GM19240 (cell line): ENCODE measurements at regions not wholly inside any gene's neighbourhood (a gene's known extent, or its start where the extent isn't known, plus 50 kb on each side); places are given as distances from the start of the nearest gene placed in this dataset.

ENCODE experiments used
- DNase-seq: peaks from one replicate; pipeline ENCODE4 v3.0.0; 2011; ENCODE audit warnings: low spot score; ENCODE audit not compliant: insufficient read length

DNA sequence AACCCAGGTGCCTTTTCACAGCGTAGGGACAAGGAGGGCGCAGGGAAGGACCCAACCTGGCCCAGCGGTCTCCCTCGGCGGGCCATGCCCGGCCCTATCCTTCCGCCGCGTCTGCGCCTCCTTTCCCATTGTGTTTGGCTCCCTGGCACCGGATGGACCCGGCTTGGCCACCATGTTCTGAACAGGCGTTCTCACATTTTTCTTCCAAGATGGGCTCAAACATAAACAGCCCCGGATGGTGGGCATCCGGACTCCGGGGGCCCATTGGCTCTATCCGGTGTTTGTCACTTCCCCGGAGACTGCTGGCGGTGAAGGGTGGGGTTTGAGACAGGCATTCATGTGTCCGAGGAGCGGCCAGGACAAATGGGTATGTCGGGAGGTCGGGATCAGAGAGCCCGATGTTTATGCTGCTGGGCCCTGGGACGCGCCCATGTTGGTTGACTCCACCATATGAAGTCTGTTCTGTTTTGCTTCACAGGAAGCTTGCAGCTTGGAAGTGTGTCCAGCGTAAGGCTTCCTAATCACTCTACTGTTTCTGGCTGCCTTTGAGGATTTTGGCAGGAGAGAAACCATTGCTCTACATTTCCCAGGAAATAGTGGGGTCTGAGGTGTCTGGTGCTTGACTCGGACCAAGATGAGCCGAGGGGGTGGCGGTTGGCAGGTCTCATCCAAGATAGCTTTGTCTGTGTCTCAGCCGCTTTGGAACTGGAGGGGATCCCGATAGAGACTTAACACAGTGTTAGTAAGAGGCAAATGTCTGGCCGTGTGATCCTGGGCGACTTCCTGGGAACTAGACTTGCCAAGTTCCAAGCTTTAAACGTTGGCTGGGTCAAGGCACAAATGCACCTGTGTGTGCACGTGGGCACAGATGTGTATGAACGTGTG, 188.3 kb downstream of the IRF8 start:
- no peak for DNase-seq

DNA sequence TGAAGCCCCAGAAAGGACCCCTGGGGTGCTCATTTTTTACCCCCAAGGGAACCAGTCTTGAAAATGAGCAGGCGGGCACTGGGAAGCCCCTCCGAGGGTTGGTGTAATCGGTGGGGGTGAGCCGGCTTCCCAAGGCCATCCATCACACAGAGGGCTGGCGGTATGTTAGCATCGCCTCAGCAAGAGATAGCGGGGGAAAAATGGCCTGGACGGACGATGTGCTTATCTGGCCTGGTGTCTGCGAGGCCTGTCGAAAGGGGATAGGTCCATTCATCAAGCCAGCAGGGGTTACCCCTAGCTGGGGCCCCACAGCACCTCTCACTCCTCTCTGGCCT, 188.9 kb downstream of the IRF8 start:
- DNase-seq, result no peak

DNA sequence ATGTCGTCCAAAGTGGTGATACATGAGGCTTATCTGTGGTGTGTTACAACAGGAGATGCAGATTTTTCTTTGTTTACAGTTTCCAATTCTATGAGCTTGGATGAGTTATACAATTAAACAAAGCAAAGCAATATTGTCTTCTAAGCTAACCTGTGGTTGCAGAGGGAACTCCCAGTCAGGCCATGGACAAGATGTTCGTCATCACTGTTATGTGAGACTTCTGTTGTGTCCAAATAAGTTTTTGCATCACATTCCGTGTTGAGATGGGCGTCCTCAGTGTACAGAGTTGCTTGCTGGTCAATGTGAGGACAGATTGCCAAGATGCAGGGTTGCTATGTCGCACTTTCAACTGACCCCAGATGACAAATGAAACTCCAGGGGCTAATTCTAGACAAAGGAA, 189.3 kb downstream of the IRF8 start:
- DNase-seq, result no peak

DNA sequence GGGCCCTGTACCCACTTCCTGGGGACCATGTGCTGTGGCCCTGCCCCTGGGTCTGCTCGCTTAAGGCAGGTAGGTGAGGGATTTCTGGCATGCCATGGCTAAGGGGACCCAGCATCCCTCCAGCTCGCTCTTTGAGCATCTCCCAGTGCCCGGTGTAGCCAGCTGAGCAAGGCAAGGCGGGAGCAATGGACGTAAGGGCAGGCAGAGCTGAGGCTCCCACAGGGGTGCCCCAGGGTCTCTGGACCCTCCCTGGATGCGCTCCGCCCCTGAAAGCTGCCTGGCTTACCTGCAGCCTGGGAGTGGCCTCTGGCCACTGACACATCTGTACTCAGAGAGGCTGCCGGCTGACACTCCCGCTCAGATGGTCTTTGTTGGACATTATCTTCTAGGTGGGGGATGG, 189.9 kb downstream of the IRF8 start:
- no peak for DNase-seq

DNA sequence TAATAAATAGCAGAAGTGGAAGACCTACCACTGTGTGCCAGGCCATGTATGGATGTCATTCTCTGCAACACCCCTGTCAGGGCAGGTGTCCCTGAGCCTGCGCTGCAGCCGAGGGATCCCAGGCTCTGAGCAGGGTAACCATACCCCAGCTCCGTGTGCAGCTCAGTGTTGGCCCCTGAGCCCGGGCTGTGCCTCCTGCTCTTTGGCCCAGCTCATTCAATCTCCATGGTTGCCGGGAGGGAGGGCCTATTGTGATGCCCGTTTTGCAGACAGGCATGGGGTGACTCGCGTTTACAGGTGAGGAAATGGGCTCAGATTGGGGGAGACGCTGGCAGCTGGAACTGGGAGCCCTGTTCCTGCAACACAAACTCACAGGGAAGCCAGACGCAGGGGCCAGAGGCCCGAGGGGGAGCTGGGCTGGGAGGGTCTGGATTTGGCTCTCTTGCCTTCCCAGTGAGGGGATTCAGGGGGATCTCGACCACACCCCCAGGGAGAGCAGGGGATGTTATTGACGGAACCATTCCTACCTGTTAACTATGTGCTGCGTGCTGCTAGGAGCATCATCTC, 190.5 kb downstream of the IRF8 start:
- DNase-seq, result no peak

DNA sequence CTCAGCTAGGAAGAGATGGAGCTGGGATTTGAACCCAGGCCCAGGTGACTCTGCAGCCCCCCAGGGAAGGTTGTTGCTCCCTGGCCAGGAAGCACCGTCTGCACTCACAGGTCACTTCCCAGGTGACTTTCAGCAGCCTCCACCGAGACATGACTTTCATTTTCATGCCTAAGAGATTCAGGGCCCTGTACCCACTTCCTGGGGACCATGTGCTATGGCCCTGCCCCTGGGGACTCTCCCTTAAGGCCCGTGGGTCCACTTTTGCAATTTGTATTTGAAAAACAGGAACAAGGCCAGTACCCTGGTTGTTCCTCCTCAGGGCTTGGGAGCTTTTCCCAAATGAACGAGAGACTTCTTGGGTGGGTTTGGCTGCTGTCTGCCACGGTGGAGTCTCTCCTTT, 191.0 kb downstream of the IRF8 start:
- peak; percentile 19 for DNase-seq

DNA sequence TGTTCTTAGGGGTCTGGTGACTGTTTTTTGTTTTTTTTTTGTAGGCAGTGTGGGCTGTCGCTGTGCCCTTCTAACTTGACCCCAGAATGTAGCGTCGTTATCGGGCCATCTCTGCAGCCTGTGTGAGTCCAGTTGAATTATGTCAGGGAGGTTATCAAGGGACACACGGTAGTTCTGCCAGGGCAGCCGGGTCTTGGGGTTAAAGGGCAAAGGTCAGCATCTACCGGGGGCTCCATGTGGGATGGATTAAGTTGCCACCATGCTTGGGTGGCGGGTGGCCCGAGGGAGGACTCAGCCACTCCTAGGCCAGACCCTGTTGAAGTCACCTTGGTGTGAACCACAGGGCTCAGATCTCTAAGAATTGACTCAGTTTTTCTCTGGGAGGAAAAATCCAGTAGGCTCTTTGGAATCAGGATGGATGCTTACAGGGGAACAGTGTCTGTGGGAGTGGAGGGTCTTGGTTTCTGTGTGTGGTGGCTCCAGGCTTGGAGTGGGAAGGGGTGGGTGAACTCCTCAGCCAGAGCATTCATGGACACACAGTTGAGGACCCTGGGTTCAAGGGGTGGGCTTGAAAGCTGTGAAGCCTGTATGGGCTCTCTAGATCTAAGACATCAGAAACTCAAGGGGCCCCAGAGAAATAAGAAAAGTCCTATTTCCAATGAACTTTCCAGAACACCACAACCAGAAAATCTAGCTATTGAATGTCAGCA, 191.7 kb downstream of the IRF8 start:
- DNase-seq, result no peak

DNA sequence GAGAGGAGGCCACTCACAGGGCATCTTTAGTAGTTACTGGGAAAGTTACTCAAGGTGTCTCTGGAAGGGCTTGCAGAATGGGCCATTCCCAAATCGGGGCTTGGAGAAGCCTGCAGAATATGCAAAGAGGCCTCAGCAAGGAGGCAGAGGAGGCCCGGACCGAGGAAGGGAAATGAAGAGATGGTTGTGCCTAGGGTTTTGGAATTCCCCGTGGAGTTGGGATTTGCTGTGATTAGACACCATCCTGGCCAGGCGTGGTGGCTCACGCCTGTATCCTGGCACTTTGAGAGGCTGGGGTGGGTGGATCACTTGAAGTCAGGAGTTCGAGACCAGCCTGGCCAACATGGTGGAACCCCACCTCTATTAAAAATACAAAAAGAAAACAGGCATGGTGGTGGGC, 193.0 kb downstream of the IRF8 start:
- DNase-seq, result no peak

DNA sequence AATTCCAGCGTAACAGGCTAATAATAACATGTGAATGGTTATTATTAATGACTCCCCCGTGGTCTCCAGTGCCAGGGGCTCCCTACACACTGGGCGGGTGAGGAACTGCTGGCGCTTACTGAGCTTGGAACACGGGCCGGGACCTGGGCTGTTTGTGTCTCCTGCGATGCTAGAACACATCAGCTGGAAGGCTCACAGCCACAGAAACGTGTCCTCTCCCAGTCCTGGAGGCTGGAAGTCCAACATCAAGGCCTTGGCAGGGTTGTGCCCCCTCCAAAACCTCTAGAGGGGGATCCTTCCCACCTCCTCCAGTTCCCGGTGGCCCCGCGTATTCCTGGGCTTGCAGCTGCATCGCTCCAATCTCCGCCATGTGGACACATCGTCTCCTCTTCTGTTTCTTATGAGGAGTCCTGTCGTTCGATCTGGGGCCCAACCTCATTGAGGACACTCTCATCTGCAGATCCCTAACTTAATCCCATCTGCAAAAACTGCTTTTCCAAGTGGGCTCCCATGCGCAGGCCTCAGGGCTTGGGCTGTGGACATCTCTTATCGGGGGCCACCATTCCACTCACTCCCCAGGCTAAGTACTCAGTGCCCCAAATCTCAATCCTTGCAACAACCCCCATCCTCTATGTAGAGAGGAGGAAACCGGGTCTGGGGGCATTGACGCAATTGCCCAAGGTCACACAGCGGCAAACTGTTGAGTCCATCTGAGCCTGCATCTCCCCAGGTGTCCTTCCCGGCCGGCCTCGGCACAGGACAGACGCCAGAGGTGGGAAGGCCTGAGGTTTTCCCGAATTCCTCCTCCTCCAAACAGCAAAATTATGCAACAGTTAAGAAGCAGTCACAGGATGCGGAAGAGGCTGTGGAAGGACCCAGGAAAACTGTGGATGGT, 193.9 kb downstream of the IRF8 start:
- no peak for DNase-seq

DNA sequence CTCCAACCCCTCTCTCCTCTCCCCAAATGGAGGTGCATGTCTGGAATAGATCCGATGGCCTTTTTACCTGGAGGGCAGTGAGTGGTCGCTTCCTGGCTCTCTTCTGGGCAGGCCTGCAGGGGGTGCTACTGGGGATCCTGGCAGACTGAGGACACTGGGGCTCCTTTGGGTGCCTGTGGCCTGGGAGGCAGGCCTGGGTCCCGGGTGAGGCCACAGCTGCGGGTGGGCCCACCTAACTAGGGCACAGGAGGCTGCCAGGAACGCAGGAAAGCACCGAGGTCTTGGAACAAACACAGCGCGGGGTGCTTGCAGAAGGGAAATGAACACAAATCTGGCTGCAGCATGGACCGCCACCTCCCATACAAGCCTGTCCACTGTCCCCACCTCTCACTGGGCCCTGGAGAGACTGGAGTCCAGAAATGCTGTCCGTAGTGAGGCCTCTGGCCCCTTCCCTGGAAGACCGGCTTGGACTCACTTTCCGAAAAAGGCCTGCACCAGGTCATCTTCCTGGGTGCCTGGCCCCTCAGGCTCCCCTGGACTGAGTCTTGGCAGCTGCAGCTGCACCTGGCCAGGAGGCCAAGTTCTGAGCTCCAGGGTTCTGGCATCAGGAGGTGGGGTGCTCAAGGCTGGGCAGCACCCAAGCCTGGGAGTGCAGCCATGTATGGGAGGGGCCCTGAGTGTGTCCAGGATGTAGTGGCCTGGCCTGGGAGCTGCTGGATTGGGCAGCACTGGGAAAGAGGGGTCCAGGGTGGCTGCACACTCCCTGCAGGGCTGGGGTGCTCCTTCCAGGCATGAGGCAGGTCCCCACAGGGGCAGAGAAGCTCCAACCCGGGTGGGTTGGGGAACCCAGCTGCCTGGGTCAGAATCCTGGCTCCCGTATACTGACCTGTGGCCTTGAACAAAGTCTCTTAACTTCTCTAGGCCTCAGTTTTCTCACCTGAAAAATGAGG, 195.1 kb downstream of the IRF8 start:
- no peak for DNase-seq

DNA sequence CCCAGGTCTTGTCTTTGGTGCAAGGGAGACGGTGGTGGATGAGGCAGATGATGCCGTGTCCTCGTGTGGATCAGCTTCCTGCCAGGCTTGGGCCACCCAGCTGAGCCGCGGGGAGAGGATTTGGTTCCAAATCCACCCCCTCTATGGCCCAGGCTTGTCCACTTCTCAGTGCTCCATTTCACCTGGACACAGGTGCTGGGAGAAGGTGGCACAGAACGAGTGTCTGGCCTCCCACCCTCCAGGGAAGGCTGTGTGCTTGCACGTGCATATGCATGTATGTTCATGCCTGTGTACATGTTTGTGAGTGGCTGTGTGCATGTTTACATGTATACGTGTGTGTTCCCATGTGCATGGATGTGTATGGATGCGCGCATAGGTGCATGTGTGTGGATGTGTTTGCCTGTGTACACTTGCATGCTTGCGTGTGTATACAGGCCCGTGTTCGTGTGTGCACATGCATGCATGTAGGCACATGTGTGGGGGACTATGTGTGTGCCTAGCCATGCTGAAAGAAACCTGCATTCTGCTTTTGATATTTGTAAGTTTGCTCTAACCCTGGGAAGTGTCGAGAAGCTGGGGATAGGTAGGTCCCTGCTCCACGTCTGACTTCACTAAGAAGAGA, 196.3 kb downstream of the IRF8 start:
- no peak for DNase-seq

DNA sequence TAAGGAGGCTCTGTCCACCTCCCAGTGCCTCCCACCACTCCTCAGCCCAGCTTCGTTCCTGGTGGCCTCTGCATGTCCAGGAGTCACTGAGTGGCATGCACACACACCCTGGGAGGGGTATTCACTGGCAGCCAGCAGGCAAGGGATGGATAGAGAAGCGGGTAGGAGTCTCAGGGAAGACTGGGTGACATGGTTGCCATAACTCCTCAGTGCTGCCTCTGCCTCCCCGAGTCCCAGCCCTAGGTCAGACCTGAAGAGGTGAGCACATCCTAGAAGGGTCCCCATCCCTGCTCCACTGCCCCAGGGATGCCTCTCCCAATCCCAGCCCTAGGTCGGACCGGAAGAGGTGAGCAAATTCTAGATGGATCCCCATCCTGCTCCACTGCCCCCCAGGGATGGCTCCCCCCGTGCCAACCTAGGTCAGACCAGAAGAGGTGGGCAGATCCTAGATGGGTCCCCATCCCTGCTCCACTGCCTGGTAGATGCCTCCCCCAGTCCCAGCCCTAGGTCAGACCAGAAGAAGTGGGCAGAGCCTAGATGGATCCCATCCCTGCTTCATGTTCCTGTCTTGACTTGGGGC, 197.0 kb downstream of the IRF8 start:
- DNase-seq, result no peak

DNA sequence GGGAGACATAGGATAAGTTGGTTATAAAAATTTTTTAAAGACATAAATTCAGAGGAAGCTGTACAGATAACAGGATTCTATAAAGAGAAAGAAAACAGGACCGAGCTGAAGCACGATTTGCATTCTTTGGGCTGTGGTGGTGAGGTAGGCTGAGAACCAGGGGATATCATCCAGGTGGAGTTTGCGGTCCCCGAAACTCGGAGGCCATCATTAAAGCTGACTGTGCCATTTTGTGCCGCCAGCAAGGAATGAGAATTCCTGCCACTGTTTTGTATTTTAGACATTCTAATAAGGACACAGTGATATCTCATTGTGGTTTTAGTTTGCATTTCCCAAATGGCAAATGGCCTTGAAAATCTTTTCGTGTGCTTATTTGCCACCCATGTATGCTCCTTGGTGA, 197.9 kb downstream of the IRF8 start:
- DNase-seq, result no peak

DNA sequence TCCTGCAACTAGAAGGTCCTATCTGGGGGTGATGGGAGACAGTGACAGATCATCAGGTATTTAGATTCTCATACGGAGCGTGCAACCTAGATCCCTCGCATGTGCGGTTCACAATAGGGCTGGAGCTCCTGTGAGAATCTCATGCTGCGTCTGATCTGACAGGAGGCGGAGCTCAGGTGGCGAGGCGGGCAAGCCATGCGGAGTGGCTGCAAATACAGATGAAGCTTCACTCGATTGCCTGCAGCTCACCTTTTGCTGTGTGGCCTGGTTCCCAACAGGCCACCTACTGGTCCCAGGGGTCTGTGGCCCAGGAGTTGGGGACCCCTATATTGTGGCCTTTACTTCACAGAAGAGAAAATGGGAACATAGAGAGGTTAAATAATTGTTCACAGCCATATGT, 200.4 kb downstream of the IRF8 start:
- DNase-seq, result no peak

DNA sequence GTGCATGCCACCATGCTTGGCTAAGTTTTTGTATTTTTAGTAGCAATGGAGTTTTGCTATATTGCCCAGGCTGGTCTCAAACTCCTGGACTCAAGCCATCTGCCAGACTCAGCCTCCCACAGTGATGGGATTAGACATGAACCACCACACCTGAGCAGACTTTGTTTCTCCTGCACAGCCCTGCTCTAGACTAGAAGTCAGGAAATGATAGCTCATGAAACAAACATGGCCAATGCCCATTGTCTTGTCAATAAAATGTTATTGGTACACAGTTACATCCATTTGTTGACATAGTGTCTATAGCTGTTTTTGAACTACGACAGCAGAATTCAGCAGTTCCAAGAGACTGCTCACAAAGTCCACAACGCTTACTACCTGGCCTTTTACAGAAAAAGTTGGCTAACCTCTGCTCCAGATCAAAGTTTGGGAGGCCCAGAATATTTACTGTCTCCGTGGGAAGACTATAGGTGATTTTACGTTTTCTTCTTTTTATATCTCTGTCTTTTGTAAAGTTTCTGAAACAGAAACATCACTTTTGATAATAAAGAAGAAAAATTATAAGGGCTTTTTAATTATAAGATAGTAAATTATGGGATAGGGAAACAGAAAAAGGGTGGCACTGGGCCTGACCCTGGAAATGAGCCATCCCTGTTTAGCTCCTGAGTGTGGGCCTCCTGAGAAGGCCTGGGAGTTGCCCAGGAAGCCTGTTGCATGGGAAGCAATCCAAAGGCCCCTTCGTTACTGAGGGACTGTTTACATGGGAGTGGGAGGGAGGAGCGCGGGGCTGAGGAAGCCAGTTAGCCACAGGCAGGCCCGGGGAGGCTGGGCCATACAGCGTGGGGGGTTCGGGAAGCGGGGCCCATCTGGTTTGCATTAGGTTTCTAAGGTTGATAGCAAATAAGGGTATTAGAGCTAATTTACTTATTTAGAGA, 201.5 kb downstream of the IRF8 start:
- DNase-seq, result no peak

DNA sequence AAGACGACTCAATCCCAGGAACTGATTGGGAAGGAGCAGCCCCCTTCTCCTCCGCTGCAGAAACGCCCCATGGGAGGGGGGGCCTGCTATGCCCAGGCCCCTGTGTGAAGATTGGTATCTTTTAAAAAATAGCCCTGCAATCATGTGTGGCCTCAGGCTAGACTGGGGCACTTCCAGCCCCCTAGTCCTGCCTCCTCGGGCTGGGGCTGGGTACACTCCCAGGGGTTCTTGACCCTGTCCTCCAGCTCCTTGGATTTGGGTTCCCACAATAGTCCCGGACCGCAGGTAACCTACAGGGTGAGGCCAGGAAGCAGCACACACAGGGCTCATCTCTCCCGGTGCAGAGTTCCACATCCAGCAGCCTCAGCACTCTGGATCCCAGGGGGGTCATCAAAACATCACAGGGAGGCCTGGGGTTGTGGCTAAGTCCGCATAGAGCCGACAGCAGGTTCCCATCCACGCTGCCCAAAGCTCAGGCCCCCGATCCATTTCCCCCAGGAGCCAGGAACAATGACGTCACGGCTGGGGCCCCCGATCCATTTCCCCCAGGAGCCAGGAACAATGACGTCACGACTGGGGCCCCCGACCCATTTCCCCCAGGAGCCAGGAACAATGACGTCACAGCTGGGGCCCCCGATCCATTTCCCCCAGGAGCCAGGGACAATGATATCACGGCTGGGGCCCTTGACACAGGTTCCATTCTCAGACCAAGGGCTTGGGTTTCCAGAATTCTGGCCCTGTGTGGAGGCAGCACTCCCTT, 202.4 kb downstream of the IRF8 start:
- no peak for DNase-seq

DNA sequence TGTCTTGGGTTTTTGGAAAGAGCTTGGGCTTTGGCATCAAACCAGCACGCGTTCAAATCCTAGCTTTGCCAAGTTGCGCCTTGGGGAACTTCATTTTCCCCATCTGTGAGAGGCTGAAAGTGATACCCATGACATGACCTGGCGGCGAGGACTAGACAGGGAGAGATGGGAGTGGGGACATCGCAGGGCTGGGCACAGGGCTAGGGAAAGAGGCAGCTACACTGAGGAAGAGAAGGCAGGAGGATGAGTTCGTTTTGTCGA, 202.9 kb downstream of the IRF8 start:
- DNase-seq, result no peak

DNA sequence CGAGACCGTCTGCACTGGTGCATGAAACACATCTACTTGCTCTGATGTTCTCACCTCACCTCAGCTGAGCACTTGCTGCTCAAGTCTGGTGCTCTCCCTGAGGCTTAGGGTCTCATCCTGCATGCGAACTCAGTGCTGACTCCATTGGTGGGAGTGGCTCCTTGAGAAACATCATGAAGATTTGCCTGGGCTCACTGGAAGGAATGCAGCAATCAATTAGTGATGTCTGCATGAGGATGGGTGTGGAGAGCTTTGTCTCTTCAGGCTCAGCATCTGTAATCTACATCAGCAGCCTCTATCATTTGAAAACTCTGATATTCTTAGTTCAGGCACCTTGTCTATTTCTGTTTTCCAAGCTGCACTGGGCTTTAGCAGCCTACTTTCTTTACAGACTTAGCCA, 204.4 kb downstream of the IRF8 start:
- no peak for DNase-seq
